ENCODE measurements at regions not wholly inside any gene's neighbourhood (a gene's known extent, or its start where the extent isn't known, plus 50 kb on each side); places are given as distances from the start of the nearest gene placed in this dataset.

DNA sequence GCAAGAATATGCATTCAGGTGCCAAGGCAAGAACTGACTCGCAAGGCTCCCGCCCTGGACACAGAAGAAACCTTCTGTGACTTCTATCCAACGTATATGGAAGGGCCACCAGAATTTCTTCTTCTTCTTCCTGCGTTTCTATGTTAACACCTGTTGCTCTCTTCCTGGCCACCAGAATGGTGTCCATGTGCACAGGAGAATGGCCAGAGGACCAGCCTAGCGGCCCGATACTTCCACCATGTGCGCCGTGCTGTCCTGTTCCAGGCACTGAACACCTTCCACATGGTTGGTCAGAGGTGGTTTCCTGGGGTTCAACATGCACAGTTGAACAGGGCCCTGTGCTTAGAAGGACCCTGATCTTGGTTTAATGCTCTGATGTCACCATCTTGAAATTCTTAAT is 455.8 kb downstream of the BCL11B start:
- DNase-seq (ENCODE audit: low spot score) = no peak

GRCh38 chr14:98816720-98817119 is 455.3 kb downstream of the BCL11B start:
- no peak for DNase-seq (ENCODE audit: low spot score)

DNA sequence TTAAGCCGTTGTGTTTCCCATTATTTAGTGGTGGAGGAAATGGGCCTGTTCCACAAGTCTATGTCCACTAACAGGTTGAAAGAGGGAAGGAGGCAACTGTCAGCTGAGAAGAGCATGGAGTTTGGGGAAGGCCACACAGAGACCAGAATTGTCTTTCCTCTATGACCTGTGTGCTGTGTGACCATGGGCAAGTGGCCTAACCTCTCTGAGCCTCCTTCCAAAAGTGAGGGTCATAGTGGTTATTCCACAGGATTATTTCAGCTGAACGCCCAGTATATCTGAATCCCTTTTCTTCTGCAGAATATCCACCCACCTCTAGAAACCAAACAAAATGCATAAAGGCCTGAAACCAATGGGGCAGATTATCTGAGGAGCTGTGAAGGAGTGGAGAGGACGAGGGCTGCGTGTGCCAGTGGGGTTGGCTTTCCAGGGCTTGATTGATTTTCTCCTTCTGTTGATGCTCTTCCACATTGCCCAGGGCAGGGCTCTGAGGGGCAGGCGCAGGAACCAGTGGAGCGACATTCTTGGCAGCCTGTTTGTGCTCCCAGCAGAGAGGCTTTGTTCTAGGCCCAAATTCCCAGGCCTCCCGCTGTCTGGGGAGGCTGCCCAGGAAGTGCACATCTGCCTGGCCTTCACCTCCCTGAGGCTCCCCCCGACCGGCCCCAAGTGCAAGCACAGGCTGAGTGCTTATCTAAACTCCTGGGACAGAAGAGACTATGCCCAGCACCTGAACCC is 452.7 kb downstream of the BCL11B start:
- peak; percentile 61 for DNase-seq (ENCODE audit: low spot score)

- DNase-seq (ENCODE audit: low spot score) = no peak
Measured at GRCh38 chr14:98819867-98820206, 452.2 kb downstream of the BCL11B start.

DNA sequence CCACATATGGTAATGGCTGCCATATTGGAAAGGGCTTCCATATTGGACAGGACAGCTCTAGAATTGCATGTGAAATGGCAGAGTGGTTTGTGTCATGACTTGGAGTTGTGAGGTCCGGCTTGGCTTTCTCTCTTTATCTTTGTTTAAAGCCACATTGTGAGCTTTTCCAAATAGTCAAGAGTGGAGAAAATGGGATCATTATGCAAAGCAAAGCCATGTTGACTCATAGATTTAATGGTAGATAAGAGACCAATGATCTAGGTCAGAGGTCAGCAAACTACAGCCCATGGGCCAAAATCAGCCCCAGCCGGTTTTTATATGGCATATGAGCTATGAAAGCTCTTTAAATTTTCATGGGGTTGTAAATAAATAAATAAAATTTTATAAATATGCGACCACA is 449.1 kb downstream of the BCL11B start:
- no peak for DNase-seq (ENCODE audit: low spot score)

DNA sequence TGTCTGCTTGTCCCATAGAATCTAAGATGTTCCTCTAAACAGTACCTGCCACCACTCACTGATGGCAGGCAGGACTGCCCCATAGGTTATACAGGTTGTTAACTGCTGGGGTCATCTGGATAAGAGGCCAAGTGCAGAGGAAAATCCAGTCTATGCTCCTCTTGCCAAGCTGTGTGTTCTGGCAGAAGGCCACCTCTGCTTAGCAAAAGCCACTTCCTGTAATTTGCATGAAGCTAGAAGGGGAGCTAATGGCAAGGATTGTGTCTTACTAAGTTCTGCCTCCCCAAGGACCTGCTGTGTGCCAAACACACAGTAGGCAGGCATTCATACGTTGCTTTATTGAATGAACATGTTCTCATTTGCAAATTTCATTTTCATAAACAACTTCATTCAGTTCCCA is 445.4 kb downstream of the BCL11B start:
- no peak for DNase-seq (ENCODE audit: low spot score)

GRCh38 chr14:98834119-98834518 is 437.9 kb downstream of the BCL11B start:
- no peak for DNase-seq (ENCODE audit: low spot score)

DNA sequence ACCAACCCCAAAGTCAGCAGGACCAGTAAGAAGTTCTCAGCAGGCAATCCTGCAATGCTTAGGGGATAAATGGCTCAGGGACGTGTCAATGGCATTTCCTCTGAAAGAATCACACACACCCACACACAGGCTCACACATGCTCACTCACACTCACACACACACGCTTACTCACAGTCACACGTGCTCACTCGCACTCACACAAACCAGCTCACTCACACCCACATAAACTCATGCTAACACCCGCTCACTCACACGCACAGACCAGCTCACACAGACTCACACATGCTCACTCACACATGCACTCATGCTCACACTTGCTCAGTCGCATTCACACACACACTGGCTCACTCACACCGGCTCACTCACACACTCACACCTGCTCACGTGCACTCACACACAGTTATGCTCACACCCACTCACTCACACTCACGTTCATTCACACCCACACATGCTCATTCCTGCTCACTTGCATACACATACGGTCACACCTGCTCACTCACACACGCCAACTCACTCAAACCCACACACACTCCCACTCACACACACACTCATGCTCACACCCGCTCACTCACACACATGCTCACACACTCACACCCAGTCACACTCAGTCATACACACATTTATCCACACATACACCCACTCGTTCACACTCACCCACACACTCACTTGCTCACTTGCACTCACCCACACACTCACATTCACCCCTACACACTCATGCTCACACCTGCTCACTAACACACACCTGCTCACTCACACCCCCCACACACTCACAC is 436.8 kb downstream of the BCL11B start:
- no peak for DNase-seq (ENCODE audit: low spot score)

DNA sequence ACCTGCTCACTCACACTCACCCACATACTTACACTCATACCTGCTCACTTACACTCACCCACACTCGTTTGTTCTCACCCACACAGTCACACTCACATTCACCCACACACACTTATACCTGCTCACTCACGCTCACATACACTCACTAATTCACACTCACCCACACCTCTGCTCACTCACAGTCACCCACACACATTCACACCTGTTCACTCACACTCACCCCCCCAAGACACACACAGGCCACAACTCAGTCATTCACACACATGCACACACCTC is 436.2 kb downstream of the BCL11B start:
- no peak for DNase-seq (ENCODE audit: low spot score)

DNA sequence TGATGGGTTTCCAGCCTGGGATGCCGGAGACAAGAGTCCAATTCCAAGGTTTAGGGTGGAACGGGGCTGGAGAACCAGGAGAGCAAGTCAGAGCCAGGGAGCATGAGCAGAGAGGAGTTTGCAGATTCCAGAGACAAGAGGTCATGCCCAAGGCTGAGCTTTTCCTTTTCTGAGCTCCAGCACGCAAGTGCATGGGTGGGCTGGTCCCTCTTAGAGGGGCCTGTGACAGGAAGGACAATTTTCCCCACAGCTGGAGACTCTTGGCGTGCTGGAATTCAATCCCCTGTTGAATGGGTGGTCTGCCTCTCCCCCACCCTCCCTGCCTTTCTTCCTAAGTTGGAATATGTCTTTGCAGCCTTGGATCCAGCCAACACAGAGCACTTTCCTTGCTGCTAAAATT is 431.9 kb downstream of the BCL11B start:
- no peak for DNase-seq (ENCODE audit: low spot score)

GRCh38 chr14:98840511-98840910 is 431.5 kb downstream of the BCL11B start:
- no peak for DNase-seq (ENCODE audit: low spot score)

- DNase-seq (ENCODE audit: low spot score) = no peak
Measured at GRCh38 chr14:98844456-98844855, 427.5 kb downstream of the BCL11B start.

GRCh38 chr14:98847521-98848468 is 424.2 kb downstream of the BCL11B start:
- DNase-seq (ENCODE audit: low spot score) = no peak

- DNase-seq (ENCODE audit: low spot score) = no peak
Measured at GRCh38 chr14:98853063-98853729, 418.8 kb downstream of the BCL11B start.

DNA sequence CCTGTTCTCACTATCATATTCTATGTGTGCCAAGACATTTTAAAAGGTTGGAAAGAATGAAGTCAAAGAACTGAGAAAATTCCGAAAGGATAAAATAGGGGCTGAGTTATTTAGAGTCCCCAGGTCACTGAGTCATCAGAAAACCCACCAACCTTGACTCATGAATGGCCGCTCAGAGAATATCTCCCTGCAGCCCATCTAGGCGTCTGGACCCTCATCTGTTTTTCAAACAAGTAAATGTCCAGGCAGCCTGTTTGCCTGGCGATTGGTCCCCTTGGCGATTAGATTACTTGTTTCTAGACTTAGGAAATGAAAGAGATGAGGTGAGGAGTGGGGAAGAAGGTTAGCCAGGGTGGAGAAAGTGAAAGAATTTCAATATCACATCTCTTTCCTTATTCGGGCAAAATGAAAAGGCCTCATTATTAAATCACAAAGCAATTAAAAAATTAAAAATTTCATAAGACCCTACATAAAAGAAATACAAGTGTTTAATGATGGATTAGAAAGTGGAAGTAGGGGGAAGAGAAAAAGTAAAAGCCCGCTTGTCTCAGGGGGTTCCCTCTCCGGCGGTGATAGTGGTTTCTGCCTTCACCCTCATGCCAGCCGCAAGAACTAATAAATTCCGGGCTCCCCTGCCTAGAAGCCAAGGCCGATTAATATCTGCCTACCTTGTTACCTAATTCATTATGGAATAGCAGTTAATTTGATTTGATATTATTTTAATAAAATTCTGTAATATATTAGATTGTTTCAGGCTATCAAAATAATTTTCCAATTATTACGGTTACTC is 415.9 kb downstream of the BCL11B start:
- DNase-seq (ENCODE audit: low spot score) = no peak

- no peak for DNase-seq (ENCODE audit: low spot score)
Measured at GRCh38 chr14:98858158-98858557, 413.8 kb downstream of the BCL11B start.

DNA sequence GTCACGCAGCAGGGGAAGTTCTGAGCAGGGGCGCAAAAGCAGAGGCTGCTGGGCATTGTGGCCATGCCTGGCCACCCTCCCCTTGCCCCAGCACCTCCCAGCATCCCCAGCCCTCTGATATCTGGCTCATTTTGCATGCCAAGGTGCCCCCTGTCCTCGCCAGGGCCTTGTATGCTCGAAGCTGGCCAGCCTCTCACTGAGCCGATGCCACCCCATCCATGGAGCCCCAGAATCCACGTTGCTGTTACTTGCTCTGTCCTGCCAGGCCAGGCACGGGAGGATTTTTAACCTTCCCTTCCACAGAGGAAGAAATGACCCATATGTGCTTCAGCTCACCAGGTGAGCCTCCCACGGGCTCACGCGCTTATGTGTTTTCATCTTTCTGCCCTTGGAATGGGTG is 413.4 kb downstream of the BCL11B start:
- no peak for DNase-seq (ENCODE audit: low spot score)

- no peak for DNase-seq (ENCODE audit: low spot score)
Measured at GRCh38 chr14:98859301-98859700, 412.7 kb downstream of the BCL11B start.

DNA sequence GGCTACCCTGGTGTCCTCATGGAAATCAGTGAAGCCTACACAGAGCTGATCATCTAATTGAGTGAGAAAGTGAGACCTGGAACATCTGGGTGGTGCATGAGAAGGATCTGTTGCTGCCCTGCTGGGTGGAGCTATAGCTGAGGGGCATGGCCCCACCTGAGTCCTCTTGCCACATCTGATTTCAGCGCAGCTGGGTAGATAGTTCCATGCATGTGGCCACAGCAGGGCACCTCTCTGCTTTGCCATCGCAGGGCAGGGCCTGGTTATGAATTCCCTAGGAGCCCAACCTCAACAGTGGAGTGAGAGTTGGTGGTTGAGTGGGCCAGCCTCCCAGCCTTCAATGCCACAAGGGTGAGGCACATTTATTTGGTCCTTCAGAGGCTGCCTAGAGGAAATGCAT is 407.8 kb downstream of the BCL11B start:
- DNase-seq (ENCODE audit: low spot score) = no peak

DNA sequence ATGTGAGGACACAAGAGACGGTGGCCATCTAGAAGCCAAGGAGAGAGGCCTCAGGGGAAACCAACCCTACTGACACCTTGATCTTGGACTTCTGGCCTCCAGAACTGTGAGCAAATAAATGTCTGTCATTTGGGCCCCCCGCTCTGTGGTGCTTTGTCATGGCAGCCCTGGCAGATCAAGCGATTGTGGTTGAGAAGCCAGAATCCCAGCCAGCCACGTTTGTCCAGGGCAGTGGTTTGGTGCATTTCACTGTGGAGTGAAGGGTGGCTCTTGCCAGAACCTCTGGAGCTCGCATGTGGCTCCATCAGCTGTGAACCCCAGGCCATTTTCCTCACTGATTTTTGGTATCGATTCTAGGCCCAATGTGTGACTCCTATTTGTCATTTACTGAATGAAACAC is 404.9 kb downstream of the BCL11B start:
- DNase-seq (ENCODE audit: low spot score) = no peak

DNA sequence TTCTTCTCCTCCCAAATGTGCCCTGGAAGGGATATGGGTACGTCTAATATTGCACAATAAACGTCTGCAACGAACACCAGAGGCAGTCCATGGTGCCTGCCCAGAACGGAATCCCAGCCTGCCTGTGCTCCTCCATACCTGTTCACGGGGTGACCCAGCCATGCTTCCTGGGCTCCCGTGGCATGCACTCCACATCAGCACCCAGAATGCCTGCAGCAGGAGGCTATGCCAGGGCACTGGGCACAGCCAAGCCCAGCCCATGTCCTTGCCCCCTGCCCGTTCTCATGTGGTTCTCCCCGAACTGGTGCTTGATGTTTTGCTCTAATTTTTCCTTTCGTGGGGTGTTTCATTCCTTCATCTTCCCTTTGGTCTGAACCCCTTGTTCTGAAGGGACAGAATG is 404.3 kb downstream of the BCL11B start:
- no peak for DNase-seq (ENCODE audit: low spot score)

All from ureter (tissue), 1 donor.